H1 (cell line): ENCODE measurements at regions not wholly inside any gene's neighbourhood (a gene's known extent, or its start where the extent isn't known, plus 50 kb on each side); places are given as distances from the start of the nearest gene placed in this dataset.

ENCODE experiments used
- BCL11A ChIP-seq, 2 experiments: IDR thresholded peaks; one replicate each; pipeline ENCODE4 v1.6.1; 2011; ENCODE audit warnings: low read depth in 2 of 2, low read length in 2 of 2, mild to moderate bottlenecking in 2 of 2
- CBX5 ChIP-seq: fragments of 300-800, 300-1000 bp; sonication (generic); IDR thresholded peaks from 2 replicates; pipeline ENCODE4 v1.7.1; 2016; ENCODE audit warnings: antibody characterized with exemption, low read length, low read depth
- CREB1 ChIP-seq: IDR thresholded peaks from 2 replicates; pipeline ENCODE4 v1.6.1; 2012; ENCODE audit warnings: inconsistent platforms
- CTCF ChIP-seq, 3 experiments: IDR thresholded peaks; 1 replicate in 2 of 3; 2 replicates in 1 of 3; pipeline versions ENCODE4 v1.5.1 to v1.6.1; 2011; ENCODE audit warnings: low read length in 3 of 3, mild to moderate bottlenecking in 3 of 3, inconsistent platforms in 2 of 3, low read depth in 1 of 3, moderate library complexity in 1 of 3; ENCODE audit not compliant: insufficient read depth in 1 of 3; ENCODE audit errors: control extremely low read depth in 1 of 3
- EP300 ChIP-seq, 2 experiments: IDR thresholded peaks; 1 replicate in 1 of 2; 2 replicates in 1 of 2; pipeline ENCODE4 v1.6.1; 2011 to 2012; ENCODE audit warnings: low read depth in 2 of 2, low read length in 2 of 2, mild to moderate bottlenecking in 2 of 2, borderline replicate concordance in 1 of 2, inconsistent platforms in 1 of 2, moderate library complexity in 1 of 2
- EZH2 ChIP-seq: fragments of 200-600 bp; sonication (generic); IDR thresholded peaks from 2 replicates; pipeline ENCODE4 v1.7.1; 2012; ENCODE audit warnings: low read depth, mild to moderate bottlenecking, moderate library complexity, low read length, inconsistent platforms; ENCODE audit not compliant: severe bottlenecking
- GABPA ChIP-seq: IDR thresholded peaks from 2 replicates; pipeline ENCODE4 v1.6.1; 2011; ENCODE audit warnings: mild to moderate bottlenecking, low read length, moderate library complexity, borderline replicate concordance; ENCODE audit not compliant: insufficient read depth
- PHF8 ChIP-seq: fragments of 200-600 bp; sonication (generic); conservative IDR thresholded peaks from 2 replicates; pipeline ENCODE4 v1.7.1; 2012; ENCODE audit warnings: low read depth, mild to moderate bottlenecking, inconsistent platforms, low read length, moderate library complexity
- POLR2A ChIP-seq, 2 experiments: IDR thresholded peaks; 1 replicate in 1 of 2; 2 replicates in 1 of 2; pipeline ENCODE4 v1.6.1; 2011; ENCODE audit warnings: low read depth in 2 of 2, low read length in 2 of 2, mild to moderate bottlenecking in 2 of 2; ENCODE audit errors: control extremely low read depth in 1 of 2
- POLR2AphosphoS5 ChIP-seq: IDR thresholded peaks from 2 replicates; pipeline ENCODE4 v1.6.1; 2011; ENCODE audit warnings: low read depth, low read length
- RAD21 ChIP-seq, 2 experiments: IDR thresholded peaks in 1 of 2; conservative IDR thresholded peaks in 1 of 2; 2 replicates each; pipeline ENCODE4 v1.6.1; 2011; ENCODE audit warnings: low read depth in 2 of 2, low read length in 2 of 2, improper control_type of control experiment in 1 of 2, inconsistent platforms in 1 of 2, mild to moderate bottlenecking in 1 of 2, moderate library complexity in 1 of 2
- USF2 ChIP-seq: IDR thresholded peaks from 2 replicates; pipeline ENCODE4 v1.6.1; 2011; ENCODE audit warnings: low read length, improper control_type of control experiment

GRCh38 chr9:33695299-33695698 is 100.1 kb upstream of the PRSS3 start:
- TF ChIP-seq CTCF (IDR thresholded peaks at IDR 0.05; ENCODE audit: control extremely low read depth in 1 of 3, insufficient read depth in 1 of 3, low read depth in 1 of 3, low read length in 3 of 3) (no peak), USF2 (no peak), POLR2A (IDR thresholded peaks at IDR 0.05; ENCODE audit: control extremely low read depth in 1 of 2, low read depth in 2 of 2, low read length in 2 of 2) (no peak), CREB1 (no peak), GABPA (no peak), EP300 (IDR thresholded peaks at IDR 0.05; ENCODE audit: borderline replicate concordance in 1 of 2, low read depth in 2 of 2, low read length in 2 of 2) (no peak), POLR2AphosphoS5 (no peak), EZH2 (no peak), PHF8 (no peak), RAD21 (IDR thresholded peaks at IDR 0.05 in 1 of 2, conservative IDR thresholded peaks at IDR 0.05 in 1 of 2; ENCODE audit: low read depth in 2 of 2, low read length in 2 of 2) (no peak), CBX5 (no peak), BCL11A (IDR thresholded peaks at IDR 0.05; ENCODE audit: low read depth in 2 of 2, low read length in 2 of 2) (no peak)
